ENCODE measurements at regions not wholly inside any gene's neighbourhood (a gene's known extent, or its start where the extent isn't known, plus 50 kb on each side); places are given as distances from the start of the nearest gene placed in this dataset.

DNA sequence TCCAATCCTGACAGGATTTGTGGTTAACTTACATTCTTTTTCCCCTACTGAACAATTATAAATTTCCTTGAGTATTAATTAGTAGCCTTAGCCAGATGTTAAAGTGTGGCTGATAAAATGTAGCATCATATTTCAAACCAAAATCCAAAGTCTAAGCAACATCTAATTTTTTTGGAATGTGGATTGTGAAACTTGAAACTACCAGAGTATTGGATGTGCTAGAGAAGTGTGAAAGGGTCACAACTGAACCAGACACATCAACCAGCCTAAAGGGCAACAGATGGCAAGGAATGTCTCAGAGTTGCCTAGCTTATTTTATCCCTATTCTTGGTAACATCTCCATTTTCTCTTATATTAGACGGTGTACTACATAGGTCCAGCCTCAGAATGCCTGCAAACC is 153.1 kb upstream of the DCN start:
- WGBS = 92% methylated on average over 1 of the region's 1 CpG
- DNase-seq (ENCODE audit: extremely low spot score) = no peak
- Histone ChIP-seq H3K4me3 (ENCODE audit: low read depth, low read length) (no peak overlapping the region), H3K27ac (ENCODE audit: low read depth) (no peak overlapping the region), H3K4me1 (ENCODE audit: insufficient read depth) (no peaks in the 10 kb centered on the region), H3K36me3 (ENCODE audit: insufficient read depth) (no peaks in the 10 kb centered on the region)

DNA sequence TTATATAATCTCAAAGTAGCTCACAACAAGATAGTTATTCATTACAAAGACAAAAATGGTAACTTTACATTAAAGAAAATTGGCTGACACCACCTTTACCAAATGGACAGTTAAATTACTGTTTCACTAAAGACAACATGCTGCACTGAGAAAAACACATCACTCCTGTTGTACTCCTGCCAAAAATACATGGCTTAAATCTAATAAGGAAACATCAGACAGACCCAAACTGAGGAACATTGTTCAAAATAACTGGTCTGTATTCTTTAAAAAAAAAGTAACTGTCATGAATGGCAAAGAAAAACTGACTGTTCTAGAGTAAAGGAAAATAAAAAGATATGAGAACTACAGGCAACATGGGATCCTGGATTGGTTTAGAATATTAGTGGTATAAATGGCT is 151.3 kb upstream of the DCN start:
- H3K4me1 ChIP-seq (ENCODE audit: insufficient read depth) = no peaks in the 10 kb centered on the region
- DNase-seq (ENCODE audit: extremely low spot score) = no peak
- no peak overlapping the region for H3K27ac ChIP-seq (ENCODE audit: low read depth)
- H3K36me3 ChIP-seq (ENCODE audit: insufficient read depth) = no peaks in the 10 kb centered on the region
- H3K4me3 ChIP-seq (ENCODE audit: low read depth, low read length) = no peak overlapping the region

DNA sequence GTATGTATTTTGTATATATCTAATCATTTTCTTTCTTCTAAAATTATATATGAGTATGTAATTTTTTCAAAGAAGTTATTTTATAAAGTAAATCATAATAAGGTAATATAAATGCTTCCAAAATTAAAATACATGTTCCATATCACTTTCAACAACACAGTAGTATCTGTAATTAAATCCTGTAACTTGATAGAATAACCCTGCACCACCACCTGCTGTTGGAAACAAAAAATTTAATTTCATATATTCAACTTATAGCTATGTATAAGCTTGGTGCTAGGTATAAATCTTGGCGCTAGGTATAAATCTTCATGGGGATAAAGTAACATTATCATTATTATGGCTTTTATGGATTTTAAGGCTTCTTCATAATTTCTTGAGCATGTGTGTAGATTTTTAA is 149.7 kb upstream of the DCN start:
- H3K4me3 ChIP-seq (ENCODE audit: low read depth, low read length) = no peak overlapping the region
- H3K27ac ChIP-seq (ENCODE audit: low read depth) = no peak overlapping the region
- no peaks in the 10 kb centered on the region for H3K4me1 ChIP-seq (ENCODE audit: insufficient read depth)
- no peaks in the 10 kb centered on the region for H3K36me3 ChIP-seq (ENCODE audit: insufficient read depth)
- DNase-seq (ENCODE audit: extremely low spot score) = no peak
- WGBS = 84% methylated on average over 1 of the region's 1 CpG

DNA sequence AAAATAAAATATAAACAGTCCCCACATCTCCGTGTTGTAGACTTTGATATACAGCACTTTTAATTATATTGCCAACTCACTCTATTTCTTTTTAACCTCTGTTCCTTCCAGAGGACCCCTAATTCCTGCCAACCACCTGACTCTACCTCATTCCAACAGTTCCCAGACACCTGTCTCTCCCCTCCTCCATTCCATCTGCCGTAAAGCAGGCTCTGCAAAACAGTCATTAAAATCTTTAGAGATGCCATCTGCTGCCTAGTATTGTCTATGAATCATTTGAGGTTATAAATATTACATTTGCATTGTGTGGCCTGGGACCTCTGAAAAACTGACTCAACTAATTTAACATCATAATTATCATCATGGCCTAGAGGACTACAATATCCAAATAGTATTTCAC is 148.8 kb upstream of the DCN start:
- Histone ChIP-seq H3K4me1 (ENCODE audit: insufficient read depth) (no peaks in the 10 kb centered on the region), H3K4me3 (ENCODE audit: low read depth, low read length) (no peak overlapping the region), H3K36me3 (ENCODE audit: insufficient read depth) (no peaks in the 10 kb centered on the region), H3K27ac (ENCODE audit: low read depth) (no peak overlapping the region)
- 67% methylated on average over 2 of the region's 2 CpGs for WGBS
- no peak for DNase-seq (ENCODE audit: extremely low spot score)

DNA sequence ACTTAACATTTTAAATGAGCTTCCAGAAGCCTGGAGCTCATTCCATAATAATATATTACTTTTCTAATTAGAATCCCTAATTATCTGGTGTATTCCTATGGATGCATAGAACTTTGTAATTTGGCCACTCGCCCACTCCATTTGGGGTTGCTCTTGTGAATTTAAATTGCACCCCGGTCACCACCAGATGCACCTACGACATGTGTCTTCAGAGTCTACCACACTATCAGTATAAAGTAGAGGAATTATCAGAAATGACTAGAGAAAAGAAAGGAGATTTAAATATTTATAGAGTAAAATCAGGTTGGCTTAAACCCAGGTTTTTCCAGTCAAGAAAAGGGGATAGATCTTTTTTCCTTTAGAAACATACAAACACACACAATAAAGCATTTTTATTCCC is 145.8 kb upstream of the DCN start:
- no peak for DNase-seq (ENCODE audit: extremely low spot score)
- WGBS = 63% methylated on average over 3 of the region's 3 CpGs

DNA sequence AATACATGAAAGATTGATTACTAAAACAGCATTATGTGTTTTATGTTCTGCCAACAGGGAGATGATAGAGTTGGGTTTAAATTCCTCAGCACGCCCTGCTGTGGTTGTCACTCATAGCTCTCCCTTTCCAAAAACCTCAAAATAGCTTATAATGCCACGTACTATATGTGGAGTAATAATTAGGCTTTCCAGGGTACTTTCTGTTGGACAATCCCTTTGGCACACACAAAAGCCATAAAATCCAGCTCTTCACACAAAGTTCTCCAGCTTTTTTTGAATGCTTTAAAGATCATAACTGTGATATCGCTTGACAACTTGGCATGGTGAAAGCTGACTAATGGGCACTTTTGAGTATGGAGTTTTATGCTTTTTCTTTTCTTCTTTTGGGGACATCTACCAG is 145.3 kb upstream of the DCN start:
- DNase-seq (ENCODE audit: extremely low spot score) = no peak
- H3K27ac ChIP-seq (ENCODE audit: low read depth) = no peak overlapping the region

More for the DNA sequence above, 145.8 kb upstream of the DCN start:
- Histone ChIP-seq H3K36me3 (ENCODE audit: insufficient read depth) (peaks cover 3% of the 10 kb centered on the region), H3K4me1 (ENCODE audit: insufficient read depth) (no peaks in the 10 kb centered on the region), H3K4me3 (ENCODE audit: low read depth, low read length) (no peak overlapping the region), H3K27ac (ENCODE audit: low read depth) (no peak overlapping the region)

DNA sequence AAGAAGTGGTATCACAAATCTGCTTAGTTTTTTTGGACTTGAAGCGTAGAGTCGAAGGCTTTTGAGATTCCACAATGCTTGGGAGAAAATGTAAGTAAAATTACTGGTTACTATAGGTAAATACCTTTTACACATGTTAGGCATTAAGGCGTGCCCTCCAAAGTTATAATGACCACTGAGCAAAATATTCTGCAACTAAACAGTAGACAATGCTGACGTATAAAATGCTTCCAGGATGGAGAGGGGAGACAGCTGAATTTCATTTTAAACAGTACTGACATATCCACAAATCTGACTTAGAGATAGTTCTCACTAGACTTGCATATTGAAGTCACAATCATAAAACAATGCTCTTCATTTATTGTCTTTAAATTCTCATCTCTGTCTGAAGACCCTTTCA is 144.5 kb upstream of the DCN start:
- 53% methylated on average over 4 of the region's 4 CpGs for WGBS
- Histone ChIP-seq H3K4me1 (ENCODE audit: insufficient read depth) (no peaks in the 10 kb centered on the region), H3K27ac (ENCODE audit: low read depth) (peak overlapping the region; percentile 50), H3K36me3 (ENCODE audit: insufficient read depth) (peaks cover 3% of the 10 kb centered on the region), H3K4me3 (ENCODE audit: low read depth, low read length) (no peak overlapping the region)
- no peak for DNase-seq (ENCODE audit: extremely low spot score)

More for the DNA sequence above, 145.3 kb upstream of the DCN start:
- WGBS = 29% methylated on average over 3 of the region's 3 CpGs
- Histone ChIP-seq H3K36me3 (ENCODE audit: insufficient read depth) (peaks cover 3% of the 10 kb centered on the region), H3K4me1 (ENCODE audit: insufficient read depth) (no peaks in the 10 kb centered on the region), H3K4me3 (ENCODE audit: low read depth, low read length) (no peak overlapping the region)

DNA sequence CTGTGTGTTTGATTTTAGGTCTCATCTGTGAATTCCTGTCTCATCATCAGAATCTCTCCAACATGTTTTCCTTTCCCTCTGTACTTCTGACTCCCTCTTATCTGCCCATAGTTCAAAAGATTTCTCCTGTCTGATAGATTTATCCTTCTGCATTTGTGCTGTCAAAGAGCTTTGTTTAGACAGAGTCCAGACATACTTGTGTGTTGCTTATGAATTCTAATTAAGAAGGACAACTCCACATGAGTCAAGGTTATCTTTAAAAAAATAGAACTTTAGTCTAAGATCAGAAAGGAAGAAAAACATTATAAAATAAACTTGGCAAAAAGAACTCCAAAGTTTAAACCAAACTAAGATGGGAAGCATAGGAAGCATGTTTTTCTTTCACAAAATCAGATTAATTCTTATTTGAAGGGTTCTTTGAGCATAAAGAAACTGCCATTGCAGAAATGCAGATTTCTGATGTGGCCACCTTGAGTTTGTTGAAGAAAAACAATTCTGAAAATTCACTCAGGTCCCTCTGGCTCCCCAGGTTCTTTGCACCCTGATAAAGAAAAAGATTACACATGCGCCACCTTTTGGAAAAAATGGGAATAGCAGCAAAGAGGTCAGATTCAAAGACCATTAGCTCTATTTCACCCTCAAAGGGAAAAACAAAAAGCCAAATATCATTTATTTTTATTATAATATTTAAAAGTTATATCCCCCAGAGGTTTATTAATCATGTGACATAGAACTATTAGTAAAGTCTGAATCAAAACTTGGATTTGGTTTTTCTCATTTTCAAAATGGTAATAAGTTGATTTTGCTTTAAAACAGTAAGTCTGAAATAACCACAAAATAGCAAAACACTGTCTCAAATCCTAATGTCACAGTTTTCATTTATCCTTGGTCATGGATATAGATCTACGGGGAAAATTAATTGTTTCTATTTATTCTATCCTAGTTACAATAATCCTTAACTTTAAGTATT is 143.7 kb upstream of the DCN start:
- no peak overlapping the region for H3K4me3 ChIP-seq (ENCODE audit: low read depth, low read length)
- no peak overlapping the region for H3K27ac ChIP-seq (ENCODE audit: low read depth)
- WGBS = 29% methylated on average over 2 of the region's 2 CpGs
- DNase-seq (ENCODE audit: extremely low spot score) = peak; percentile 26
- peaks cover 3% of the 10 kb centered on the region for H3K36me3 ChIP-seq (ENCODE audit: insufficient read depth)
- H3K4me1 ChIP-seq (ENCODE audit: insufficient read depth) = no peaks in the 10 kb centered on the region

DNA sequence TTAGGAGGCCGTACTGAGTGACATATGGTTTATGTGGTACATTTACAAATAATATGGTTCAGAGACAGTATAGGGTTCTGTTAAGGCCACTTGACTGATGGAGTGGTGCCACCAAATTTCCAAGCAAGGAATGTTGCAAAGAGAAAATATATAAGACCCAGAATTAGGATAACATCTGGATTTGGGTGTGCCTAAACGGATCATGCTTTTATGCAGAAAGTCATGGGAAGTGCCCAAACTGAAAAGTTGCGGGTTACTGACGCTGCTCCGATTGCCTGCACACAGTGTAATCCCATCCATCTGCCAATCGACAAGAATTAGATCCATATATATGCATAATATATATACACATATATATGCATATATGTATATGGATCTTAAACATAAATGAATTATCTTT is 138.4 kb upstream of the DCN start:
- H3K4me1 ChIP-seq (ENCODE audit: insufficient read depth) = no peaks in the 10 kb centered on the region
- no peak overlapping the region for H3K4me3 ChIP-seq (ENCODE audit: low read depth, low read length)
- 94% methylated on average over 6 of the region's 6 CpGs for WGBS
- DNase-seq (ENCODE audit: extremely low spot score) = no peak
- no peak overlapping the region for H3K27ac ChIP-seq (ENCODE audit: low read depth)
- H3K36me3 ChIP-seq (ENCODE audit: insufficient read depth) = peaks cover 3% of the 10 kb centered on the region

DNA sequence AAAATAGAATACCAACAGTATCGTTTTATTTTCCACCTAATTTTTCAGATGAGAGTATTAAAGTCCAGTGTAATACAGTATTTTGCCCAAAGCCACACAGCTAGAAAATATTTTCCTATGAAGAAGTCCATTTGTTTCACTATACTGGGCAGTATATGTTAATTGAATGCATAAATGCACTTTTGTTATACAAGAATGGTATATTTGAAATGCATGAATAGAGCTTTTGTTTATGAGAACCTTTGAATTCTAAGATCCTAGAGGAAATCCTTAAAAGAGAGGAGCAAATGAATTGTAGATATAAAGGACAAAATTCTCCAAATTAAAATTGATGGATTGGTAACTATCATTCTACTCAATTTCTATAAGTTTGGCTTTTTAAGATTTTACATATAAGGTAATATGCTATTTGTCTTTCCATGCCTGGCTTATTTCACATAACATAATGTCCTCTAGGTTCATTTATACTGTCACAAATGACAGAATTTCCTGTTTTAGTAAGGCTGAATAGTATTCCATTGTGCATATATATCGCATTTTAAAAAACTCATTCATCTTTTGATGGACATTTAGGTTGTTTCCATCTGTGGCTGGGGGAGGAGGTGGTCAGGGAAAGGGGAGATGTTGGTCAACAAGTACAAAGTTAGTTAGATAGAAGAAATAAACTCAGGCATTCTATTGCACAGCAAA is 136.6 kb upstream of the DCN start:
- H3K4me3 ChIP-seq (ENCODE audit: low read depth, low read length) = no peak overlapping the region
- 68% methylated on average over 2 of the region's 2 CpGs for WGBS
- H3K27ac ChIP-seq (ENCODE audit: low read depth) = no peak overlapping the region
- peaks cover 3% of the 10 kb centered on the region for H3K36me3 ChIP-seq (ENCODE audit: insufficient read depth)
- H3K4me1 ChIP-seq (ENCODE audit: insufficient read depth) = no peaks in the 10 kb centered on the region
- DNase-seq (ENCODE audit: extremely low spot score) = no peak

DNA sequence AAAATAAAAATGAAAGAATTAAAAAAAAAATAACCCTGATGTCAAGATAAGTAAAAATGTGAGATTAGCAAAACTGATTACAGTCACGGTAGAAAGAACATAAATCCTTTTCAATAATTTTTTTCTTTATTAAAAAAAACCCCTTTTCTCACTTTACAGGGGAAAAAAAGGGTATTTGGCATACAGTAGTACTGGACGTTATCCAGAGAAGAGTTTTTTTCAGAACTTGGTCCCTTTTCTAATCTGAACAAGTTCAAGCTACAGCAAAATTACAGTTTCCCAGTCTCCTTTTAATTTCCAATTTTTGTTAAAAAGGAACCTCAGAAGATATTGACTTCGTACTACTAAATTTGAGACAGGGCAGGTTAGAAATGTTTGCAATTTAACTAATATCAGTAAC is 134.7 kb upstream of the DCN start:
- no peak for DNase-seq (ENCODE audit: extremely low spot score)
- H3K36me3 ChIP-seq (ENCODE audit: insufficient read depth) = no peaks in the 10 kb centered on the region
- no peak overlapping the region for H3K4me3 ChIP-seq (ENCODE audit: low read depth, low read length)
- no peaks in the 10 kb centered on the region for H3K4me1 ChIP-seq (ENCODE audit: insufficient read depth)
- WGBS = 42% methylated on average over 3 of the region's 3 CpGs
- no peak overlapping the region for H3K27ac ChIP-seq (ENCODE audit: low read depth)

DNA sequence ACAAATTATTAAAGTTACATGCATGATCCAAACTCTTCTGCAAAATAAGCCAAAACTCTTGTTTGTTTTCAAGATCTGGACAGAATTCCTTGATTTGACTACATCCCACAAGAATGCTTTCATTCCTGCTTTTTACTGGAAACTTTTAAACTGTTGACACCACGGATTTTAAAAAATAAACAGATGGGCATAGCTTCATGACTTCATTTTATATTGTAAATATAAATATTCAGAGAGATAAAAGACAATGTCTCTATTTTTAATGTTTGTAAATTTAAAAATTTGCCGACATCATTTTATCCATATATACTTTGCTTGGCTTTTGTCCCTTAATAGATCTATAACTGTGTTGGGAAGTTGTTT is 134.3 kb upstream of the DCN start:
- Histone ChIP-seq H3K27ac (ENCODE audit: low read depth) (no peak overlapping the region), H3K36me3 (ENCODE audit: insufficient read depth) (no peaks in the 10 kb centered on the region), H3K4me1 (ENCODE audit: insufficient read depth) (no peaks in the 10 kb centered on the region), H3K4me3 (ENCODE audit: low read depth, low read length) (no peak overlapping the region)
- DNase-seq (ENCODE audit: extremely low spot score) = no peak
- 35% methylated on average over 2 of the region's 2 CpGs for WGBS

DNA sequence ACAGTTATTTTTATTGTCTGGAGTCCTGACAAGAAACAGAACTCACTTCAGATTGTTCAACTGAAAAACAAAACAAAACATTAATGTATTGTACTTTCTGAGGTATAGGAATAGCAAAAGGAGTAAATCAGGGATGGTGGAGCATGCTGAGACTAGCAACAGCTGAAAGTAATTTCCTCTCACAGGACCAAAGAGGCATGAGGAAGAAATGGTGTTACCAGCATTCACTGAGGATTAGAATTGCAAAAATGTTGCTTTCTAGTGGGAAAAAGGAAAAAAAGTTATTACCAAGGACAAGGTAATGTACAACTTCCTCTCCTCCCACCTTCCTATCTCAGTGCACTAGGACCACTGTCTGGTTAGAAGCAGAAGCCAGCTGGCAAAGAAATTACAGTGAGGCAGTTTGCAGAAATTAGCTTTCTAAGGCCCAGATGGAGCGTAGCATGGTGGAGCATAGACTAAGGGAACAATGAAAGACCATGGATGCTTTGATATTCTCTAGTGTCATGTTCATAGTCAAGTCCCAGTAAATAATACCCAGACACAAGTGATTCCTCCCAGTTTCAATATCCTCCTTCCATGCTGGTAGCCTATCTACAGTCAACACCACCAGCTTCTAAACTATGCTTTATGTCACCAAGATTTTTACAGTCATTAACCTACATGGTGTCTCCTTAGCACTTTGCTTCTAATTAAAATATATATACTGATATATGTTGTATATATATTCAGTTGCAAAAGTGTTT is 133.7 kb upstream of the DCN start:
- no peaks in the 10 kb centered on the region for H3K36me3 ChIP-seq (ENCODE audit: insufficient read depth)
- H3K4me1 ChIP-seq (ENCODE audit: insufficient read depth) = no peaks in the 10 kb centered on the region
- 88% methylated on average over 1 of the region's 1 CpG for WGBS
- H3K27ac ChIP-seq (ENCODE audit: low read depth) = no peak overlapping the region
- H3K4me3 ChIP-seq (ENCODE audit: low read depth, low read length) = no peak overlapping the region
- no peak for DNase-seq (ENCODE audit: extremely low spot score)

DNA sequence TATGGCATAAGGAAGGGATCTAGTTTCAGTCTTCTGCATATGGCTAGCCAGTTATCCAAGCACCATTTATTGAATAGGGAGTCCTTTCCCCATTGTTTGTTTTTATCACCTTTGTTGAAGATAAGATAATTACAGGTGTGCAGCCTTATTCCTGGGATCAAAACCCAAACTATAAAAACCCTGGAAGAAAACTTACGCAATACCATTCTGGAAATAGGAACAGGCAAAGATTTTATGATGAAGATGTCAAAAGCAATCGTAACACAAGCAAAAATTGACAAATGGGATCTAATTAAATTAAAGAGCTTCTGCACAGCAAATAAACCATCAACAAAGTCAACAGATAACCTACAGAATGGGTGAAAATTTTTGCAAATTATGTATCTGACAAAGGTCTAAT is 128.5 kb upstream of the DCN start:
- 96% methylated on average over 2 of the region's 2 CpGs for WGBS
- Histone ChIP-seq H3K36me3 (ENCODE audit: insufficient read depth) (no peaks in the 10 kb centered on the region), H3K4me3 (ENCODE audit: low read depth, low read length) (no peak overlapping the region), H3K27ac (ENCODE audit: low read depth) (no peak overlapping the region), H3K4me1 (ENCODE audit: insufficient read depth) (no peaks in the 10 kb centered on the region)
- no peak for DNase-seq (ENCODE audit: extremely low spot score)
